ENCODE measurements at regions not wholly inside any gene's neighbourhood (a gene's known extent, or its start where the extent isn't known, plus 50 kb on each side); places are given as distances from the start of the nearest gene placed in this dataset.

GRCh38 chr4:112852601-112853000 is 196.9 kb upstream of the ANK2 start:
- peak; percentile 36 for DNase-seq

GRCh38 chr4:112853662-112854256 is 195.7 kb upstream of the ANK2 start:
- DNase-seq: no peak

DNA sequence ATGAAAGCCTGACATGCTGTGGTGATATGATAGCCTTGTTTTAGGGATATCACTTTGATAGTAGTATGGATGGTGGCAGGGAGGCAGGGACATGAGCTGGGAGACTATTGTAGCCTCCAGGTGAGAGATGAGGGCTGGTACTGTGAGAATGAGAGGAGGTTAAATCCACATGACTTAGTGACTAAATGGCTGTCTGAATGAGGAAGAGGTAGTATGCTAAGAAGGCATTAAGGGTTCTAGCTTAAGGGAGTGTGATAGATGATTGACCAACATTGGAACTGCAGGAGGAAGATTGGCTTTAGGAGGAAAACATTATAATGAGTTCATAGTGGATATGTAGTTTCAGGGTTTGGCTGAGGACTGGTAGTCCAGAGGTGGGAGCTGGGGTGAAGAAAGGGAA is 195.0 kb upstream of the ANK2 start:
- DNase-seq: no peak

GRCh38 chr4:112855058-112855457 is 194.4 kb upstream of the ANK2 start:
- DNase-seq: no peak

DNA sequence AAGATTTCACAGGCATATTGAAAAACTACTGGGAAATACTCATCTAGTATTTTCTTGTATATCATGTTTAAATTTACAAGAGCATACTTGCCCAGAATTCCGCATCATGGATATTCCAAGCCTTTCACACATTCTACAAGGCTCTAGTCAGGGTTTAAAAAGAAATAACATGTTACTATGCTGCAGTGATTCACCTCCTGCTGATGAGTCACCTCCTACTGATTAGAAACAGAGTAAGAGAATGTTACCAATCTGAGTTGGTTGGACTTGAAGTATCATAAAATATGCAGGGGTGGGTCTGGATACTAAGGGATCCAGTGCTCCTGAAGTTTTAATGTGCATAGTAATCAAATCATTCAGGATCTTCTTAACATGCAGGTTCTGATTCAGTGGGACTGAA is 192.0 kb upstream of the ANK2 start:
- peak; percentile 96 for DNase-seq

- no peak for DNase-seq
Measured at GRCh38 chr4:112858751-112859150, 190.7 kb upstream of the ANK2 start.

DNA sequence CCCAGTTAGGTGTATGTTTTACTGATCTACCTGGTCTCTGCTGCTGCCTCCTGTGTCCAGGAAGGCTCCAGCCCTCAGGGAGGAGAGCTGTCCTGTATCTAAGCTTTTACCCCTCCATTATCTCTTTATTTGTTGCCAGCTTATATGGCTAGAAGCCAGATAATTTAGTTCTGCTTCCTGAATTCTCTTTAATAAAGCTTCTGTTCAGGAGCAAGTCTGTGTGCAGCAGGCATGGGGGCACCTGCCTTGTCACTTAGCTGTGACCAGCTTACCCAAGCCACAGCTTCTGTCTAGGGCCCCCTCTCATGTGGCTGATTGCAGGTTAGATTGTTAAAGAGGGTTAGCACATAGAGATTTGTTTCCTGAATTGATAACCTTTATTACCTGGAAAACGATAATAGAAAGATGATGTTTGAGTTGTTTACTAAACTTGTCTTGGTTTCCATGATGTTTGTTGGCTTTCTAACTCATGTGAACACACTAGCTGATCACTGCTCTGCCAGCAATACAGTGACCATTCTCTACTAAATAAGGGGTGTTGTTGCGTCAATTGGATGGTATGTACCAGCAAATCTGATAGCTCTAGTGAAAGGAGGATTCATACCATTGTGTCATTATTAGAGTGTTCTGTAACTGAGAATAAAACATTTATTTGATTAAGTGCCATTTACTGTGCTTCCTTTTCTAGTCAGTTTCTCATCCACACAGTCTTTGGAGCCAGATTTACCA is 189.8 kb upstream of the ANK2 start:
- DNase-seq: no peak

DNA sequence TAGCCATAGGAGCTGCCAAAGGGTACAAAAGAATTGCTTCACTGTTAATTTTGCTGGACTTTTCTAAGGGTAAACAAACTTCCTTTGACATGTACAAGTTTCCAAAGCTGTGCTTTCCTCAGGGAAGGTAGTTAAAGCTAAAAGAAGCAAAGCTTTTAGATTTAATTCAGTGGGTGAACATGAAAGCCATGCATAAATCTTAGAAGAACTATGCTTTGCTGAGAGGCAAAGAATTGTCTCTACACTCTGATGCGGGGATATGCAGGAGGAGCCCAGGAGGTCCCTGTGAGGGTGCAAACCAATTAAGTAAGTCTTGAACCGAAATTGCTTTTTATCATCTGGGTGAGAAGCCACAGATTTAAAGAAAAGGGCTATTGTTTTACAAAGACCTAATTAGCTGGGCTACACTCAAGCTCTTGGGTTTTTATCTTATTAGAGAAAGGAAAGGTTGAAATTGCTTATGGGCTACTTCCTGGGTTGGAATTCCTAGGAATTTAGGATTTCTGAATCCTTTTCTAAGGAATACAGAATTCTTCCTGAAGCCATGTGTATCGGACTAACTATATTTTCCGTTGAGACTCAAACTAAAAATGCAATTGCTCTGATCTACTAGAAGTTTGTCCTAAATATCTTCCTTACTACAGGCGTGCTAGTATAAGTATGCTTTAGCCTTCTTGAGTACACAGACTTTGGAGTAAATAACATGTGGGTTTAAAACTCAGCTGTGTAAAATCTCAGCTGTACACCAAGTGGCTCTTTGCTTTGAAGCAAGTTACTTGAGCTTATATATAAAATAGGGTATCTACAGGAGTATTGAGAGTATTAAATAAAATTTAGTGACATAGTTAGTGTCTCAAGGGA is 188.4 kb upstream of the ANK2 start:
- no peak for DNase-seq

- no peak for DNase-seq
Measured at GRCh38 chr4:112861691-112862674, 187.5 kb upstream of the ANK2 start.

- peak; percentile 5 for DNase-seq
Measured at GRCh38 chr4:112865443-112865842, 184.0 kb upstream of the ANK2 start.

DNA sequence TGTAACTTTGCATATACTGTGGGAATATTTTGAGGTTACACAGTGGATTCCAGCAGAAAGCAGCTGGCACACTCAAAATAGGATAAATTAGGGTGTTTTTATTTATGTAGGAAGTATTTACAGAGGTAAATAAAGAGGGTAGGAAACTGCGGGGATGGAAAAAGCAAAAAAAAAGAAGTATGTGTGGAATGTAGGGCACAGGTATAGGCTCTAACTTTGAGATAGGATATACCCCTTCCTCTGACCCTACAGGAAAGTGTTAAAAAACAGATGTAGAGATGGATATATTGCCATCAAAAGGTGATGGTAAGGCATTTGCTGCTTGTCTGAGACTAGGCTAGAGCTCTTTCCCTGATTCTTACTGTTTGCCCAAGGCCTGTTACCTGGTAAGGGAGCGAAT is 173.1 kb upstream of the ANK2 start:
- DNase-seq: no peak

DNA sequence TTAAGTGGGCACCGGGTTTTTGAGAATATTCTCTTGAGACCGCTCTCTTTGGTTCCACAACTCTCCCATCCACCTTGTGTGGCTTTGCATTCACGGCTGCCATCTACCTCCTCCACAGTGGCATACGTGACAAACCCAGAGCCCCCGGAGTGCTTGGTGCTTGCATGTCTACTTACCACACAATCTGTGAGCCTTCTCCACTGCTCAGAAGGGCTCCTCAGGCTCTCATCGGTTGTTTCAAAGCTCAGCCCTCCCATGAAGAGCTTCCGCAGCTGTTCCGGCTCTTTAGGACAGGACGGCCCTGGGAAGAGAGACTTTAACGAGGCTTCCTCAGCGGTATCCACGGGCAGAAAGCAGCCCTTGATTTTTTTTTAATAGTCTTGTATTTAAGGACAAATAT is 167.6 kb upstream of the ANK2 start:
- DNase-seq: no peak

DNA sequence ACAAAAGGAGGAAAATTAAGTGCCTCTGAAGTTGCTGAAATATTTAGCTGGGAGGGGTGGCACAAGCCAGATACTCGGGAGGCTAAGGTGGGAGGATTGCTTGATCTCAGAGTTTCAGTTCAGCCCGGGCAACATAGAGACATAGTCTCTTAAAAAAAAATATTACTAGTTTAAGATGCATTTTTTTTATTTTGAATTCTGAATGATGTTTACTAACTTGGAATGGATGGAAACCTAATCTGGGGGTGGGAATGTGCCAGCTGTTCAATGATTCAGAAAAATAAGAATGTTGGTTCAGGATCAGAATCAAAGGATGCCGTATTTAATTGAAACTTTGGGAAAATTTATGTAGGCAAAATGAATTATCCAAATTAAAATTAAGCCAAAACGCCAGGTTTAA is 167.2 kb upstream of the ANK2 start:
- no peak for DNase-seq

DNA sequence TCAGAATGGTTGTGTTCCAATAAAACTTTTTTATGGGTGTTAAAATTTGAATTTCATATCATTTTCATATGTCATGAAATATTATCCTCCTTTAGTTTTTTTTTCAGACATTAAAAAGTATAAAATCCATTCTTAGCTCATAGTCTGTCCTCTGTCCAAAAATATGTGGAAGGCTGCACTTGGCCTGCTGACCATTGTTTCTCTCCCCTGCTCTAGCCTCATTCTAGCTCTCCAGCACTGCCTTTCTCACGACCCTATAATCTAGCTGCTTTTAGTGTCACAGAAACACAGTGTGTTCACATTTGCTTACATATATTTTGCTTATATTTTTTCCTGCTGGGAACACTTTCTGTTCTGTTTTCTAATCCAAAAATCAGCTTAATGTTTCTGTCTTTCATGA is 165.0 kb upstream of the ANK2 start:
- no peak for DNase-seq

GRCh38 chr4:112885897-112886296 is 163.6 kb upstream of the ANK2 start:
- DNase-seq: no peak

DNA sequence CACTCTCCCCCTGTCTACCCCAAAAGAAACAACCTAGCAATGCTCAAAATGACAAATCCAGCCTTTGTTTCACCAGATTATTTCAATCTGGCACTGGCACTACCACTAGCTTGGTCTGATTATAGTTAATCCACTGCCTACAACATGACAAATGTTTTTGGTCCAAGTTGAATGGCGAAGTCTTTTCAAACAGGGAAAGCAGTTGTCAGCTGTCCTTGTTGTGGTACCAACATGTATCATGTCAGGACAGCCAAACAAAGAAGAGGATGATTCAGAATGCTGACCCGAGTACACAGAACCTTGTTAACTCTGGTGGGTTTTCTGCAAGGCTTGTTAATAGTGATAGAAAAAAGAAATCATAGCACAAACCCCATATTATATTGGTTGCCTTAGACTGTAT is 160.8 kb upstream of the ANK2 start:
- DNase-seq: no peak

- DNase-seq: no peak
Measured at GRCh38 chr4:112889199-112889598, 160.3 kb upstream of the ANK2 start.

GRCh38 chr4:112889619-112890527 is 159.6 kb upstream of the ANK2 start:
- DNase-seq: peak; percentile 85

- no peak for DNase-seq
Measured at GRCh38 chr4:112894480-112894879, 155.0 kb upstream of the ANK2 start.

- no peak for DNase-seq
Measured at GRCh38 chr4:112894951-112895350, 154.5 kb upstream of the ANK2 start.

DNA sequence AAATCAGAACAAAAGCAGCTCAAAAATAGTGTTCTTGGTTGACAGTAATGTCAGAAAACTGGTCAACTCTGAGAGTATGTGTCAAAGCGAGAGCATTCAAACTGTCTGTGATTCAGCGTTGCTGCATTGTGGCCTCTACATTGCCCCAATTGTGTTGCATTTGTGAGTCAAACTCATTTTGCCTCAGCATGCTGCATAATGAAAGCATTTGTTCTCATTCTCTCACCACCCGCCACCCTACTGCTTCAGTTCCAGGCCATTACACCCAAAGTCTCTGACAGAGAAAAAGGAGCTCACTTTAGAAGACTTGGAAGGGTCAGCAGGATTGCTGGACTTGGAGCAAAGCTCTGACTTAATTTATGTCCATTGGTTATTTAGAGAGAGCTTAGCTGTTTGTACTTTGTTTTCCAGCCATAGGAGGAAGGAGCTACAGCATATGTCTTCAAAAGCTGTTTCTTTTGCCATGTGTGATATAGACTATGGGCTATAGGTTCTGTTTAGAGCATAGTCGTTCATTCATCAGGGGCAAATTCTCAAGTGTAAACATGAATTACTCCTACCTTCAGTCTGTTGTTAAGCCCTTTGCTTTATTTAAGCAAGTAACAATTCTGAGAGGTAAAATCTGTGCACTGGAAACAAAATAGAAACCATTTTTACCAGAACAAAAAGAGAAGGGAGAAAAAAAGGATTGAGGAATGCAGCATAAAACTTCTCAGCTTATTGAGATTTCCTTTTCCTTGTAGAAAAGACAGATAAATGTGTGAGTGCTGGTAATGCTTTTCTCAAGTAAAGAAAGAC is 153.4 kb upstream of the ANK2 start:
- peak; percentile 54 for DNase-seq

Data from fibroblast of skin of right biceps (primary cell).